NCI-H2107 treated with DMSO at 0.1 percent for 48 hours (cell line): ENCODE measurements at regions not wholly inside any gene's neighbourhood (a gene's known extent, or its start where the extent isn't known, plus 50 kb on each side); places are given as distances from the start of the nearest gene placed in this dataset.

Source experiments
- DNase-seq: peaks from one replicate; lab custom pipeline; 2025; ENCODE audit not compliant: unreplicated experiment; lab: John Stamatoyannopoulos, UW

DNA sequence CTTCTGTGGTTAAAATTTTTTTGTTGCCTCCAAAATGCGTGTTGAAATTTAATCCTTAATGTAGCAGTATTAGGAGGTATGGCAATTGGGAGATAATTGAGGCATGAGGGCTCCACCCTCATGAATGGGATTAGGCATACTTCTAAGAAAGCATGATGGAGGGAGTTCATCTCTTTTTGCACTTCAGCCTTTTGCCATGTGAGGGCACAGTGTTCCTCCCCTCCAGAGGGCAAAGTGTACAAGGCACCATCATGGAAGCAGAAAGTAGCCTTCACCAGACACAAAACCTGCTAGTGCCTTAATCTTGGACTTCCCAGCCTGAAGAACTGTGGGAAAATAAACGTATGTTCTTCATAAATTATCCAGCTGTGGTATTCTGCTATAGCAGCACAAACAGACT is 429.5 kb downstream of the ZIC1 start:
- no peak for DNase-seq

- DNase-seq, result no peak
These were observed 434.2 kb downstream of the ZIC1 start for GRCh38 chr3:147843331-147843730.

DNA sequence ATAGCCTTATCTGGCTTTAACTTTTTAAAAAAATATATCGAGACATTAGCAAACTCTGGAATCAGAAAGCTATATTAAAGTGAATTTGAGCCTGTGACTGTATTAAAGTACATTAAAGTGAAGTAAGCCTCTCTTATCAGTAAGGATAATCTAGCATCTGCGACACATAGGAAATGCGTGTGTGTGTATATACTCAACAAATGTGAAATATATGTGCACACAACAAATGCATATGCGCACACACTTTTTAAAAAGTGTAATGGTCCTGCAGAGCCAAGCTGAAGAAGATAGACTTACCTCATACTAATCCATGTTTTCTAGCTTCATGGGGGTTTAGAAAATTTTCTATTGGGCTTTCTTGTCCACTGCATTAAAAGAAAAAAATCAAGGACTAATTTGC is 437.1 kb downstream of the ZIC1 start:
- no peak for DNase-seq

DNA sequence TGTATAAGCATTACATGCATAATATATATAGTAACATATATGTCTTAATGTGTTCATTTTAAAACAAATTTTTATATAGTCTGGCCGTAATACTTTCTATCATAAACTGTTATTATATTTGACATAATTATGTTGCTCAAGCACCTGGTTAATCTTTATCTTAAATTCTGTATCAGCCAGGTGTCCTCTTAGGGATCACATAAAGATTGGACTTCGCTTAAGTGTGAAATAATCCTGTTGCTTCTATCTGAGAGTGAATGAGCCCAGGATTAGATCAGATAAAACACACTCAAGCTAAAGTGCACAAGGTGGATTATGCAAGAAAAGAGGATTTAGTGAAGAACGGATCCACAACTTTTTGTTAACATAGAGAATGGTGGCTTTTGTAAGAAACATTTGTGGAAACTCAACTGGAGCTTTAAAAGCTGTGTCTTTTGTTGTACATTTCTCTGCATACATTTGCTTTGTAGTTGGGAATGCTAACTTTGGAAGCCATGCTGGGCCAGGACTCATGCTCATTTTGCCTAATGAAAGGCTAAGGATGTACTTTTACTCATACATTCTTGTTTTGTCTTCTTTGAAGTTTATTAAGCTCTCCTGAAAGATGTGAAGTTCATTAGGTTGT is 437.8 kb downstream of the ZIC1 start:
- no peak for DNase-seq

GRCh38 chr3:147851062-147851461 is 441.9 kb downstream of the ZIC1 start:
- no peak for DNase-seq

DNA sequence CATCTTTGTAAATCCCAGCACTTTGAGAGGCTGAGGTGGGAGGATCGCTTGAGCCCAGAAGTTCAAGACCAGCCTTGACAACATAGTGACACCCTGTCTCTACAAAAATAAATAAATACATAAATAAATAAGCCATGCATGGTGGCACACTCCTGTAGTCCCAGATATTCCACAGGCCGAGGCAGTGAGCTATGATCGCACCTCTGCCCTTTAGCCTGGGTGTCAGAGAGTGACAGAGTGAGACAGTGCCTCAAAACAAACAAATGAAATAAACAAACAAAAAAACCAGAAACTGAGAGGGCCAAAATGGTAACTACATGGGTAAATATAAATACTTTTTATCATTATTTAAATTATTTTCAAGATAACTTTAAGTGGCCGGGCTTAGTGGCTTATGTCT is 445.4 kb downstream of the ZIC1 start:
- no peak for DNase-seq

- DNase-seq, result no peak
These were observed 455.7 kb downstream of the ZIC1 start for GRCh38 chr3:147864754-147865354.

DNA sequence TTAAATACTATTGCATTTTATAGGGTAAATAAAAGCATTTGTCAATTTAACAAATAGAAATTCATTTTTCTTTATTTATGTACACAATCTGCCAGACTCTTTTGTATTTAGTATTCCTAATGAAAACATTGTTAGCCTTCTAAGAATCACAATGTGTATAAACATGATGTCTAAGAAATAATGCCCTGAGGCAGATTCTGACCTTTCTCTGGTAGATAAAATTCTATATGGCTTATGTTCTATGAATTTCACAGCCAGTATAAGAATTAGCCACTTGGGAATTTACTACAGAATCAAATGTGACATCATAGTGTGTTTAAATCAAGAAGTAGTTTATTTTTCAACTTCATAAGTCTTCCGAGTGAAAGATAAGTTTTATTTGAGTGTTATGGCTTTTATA is 457.4 kb downstream of the ZIC1 start:
- no peak for DNase-seq

DNA sequence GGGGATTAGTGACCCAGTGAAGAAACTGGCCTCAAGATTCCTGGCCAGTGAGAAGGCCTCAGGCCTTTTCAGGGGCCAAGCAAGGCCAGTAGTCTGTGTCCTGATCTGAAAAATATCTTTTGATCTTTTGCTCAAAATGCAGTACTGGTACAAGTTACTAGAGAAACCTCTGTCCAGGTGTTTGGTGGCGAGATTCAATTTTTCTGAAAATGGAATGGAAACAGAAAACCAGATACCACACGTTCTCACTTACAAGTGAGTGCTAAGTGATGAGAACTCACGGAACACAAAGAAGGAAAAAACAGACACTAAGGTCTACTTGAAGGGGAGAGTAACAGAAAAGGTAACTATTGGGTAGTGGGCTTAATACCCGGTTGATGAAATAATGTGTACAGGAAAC is 463.4 kb downstream of the ZIC1 start:
- no peak for DNase-seq

DNA sequence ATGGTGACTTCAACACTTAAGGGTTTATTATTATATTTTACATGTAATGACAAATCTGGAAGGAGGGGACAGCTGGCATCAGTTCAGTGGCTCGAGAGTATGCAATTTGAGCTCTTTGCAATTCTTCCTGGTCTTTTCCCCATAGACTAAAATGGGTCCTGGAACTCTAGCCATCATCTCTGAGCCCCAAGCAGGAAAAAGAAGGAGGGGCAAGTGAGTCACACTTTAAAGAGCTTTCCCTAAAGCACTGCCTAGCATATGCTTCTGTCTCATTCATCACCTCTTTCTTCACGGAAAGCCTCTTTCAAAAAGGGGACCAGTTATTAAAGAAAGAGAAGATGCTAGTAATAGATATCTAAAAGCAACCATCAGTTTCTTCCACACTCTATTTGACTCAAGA is 466.3 kb downstream of the ZIC1 start:
- no peak for DNase-seq

- no peak for DNase-seq
These were observed 472.8 kb downstream of the ZIC1 start for GRCh38 chr3:147881933-147882332.

DNA sequence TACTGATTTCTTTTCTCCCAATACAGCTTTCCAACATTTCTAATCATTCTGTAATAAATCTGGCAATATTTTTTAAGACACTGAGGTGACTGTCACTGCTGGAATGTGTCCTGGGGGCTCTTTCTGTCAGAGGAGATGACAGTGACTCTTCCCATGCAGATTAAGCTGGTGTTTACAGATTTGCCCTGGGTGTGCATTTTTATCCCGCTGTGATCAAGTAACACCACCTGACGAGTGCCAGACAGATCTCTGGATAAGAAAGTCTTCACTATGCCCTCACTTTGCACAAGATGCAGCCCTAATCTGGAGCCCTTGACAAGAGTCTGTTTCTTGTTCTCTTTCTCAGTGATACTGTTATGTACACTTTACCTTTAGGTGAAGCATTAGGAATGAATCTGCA is 477.7 kb downstream of the ZIC1 start:
- DNase-seq, result no peak

DNA sequence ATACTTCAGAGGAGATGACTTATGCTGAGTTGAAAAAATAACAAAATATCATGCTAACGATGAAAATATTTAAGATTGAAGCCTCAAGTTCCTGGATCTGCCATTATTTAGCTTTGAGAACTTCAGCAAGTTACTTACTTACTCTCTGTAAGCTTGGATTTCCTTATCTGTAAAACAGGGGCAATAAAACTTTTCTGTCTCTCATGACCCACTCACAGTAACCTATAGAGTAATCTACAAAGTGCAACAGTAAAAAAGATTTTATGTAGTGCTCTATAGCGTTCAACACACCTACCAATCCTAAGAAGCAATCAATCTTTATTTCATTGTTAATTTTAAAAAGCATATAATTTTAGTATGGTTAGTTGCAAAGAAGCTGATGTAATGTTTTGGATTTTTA is 478.6 kb downstream of the ZIC1 start:
- DNase-seq, result no peak

DNA sequence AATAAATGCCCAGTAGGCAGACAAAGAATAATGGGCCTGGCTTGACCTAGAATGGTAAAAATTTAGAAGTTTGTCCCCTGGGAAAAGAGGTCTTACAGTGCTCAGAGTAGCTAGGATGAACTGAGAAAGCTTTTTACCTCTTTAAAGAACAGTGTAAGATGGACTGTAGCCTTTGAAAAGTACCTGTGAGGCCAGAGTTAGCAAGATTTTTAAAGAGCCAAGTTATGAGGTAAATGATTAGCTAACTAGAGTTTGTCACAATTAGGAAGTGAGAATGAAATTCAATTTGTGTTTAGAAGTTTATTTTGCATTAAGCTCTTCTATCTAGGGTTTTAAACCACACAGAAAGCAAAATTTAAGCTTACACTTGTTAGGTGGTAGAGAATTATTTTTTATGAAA is 480.9 kb downstream of the ZIC1 start:
- DNase-seq, result no peak

GRCh38 chr3:147895509-147895908 is 486.3 kb downstream of the ZIC1 start:
- DNase-seq, result no peak

GRCh38 chr3:147900851-147901250 is 491.7 kb downstream of the ZIC1 start:
- no peak for DNase-seq

DNA sequence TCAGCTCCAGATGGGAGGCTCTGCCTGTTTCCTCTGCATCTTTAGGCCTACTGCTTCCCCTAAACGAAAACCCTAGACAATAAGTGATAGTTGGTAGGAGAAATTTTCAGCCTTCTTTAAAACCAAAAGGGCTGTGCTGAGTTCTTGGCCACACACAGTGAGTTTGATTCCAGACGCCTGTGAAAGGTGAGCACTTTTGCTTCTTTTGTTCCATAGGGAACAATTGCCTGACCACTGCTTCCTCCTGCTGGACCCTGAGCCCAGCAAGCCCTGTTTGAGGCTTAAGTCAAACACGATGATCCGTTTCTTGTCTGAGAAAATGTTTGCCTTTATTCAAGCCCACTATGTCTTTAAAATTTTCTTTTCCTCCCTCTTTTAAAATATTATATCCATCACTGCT is 493.9 kb downstream of the ZIC1 start:
- no peak for DNase-seq

GRCh38 chr3:147904421-147904820 is 495.3 kb downstream of the ZIC1 start:
- DNase-seq, result no peak

- no peak for DNase-seq
These were observed 497.1 kb downstream of the ZIC1 start for GRCh38 chr3:147906285-147906684.

- no peak for DNase-seq
These were observed 505.4 kb downstream of the ZIC1 start for GRCh38 chr3:147914532-147914931.

DNA sequence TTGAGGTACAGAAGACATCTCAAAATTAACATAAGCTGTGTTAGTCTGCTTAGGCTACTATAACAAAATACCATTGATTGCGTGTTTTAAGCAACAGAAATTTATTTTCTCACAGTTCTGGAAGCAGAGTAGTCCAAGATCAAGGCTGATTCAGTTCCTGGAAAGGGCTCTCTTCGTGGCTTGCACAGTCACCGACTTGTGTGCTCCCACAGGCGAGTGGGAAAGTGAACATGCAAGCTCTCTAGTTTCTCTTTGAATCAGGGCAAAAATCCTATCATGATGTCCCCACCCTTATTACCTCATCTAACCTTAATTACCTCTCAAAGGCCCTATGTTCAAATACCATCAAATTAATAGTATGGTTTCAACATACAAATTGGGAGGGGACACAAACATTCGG is 505.9 kb downstream of the ZIC1 start:
- DNase-seq, result no peak

DNA sequence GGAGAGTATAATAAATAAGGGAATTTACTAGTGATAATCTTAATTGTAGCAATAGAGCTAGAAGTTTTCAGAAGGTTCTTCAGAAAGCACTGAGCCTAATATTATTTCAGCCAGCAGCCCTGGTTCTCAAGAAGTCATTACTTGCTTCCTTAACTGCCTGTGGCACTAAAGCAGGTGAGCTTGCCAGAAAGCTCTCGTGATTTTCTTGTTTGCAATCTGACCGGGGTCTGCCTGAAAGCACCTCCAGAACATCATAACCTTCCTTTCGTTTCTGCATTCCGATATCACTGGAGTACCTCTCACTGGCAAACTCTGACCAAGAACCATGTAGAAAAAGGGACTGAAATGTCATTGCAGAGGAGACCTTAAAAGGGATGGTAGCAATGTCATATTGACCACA is 510.3 kb downstream of the ZIC1 start:
- DNase-seq, result no peak

DNA sequence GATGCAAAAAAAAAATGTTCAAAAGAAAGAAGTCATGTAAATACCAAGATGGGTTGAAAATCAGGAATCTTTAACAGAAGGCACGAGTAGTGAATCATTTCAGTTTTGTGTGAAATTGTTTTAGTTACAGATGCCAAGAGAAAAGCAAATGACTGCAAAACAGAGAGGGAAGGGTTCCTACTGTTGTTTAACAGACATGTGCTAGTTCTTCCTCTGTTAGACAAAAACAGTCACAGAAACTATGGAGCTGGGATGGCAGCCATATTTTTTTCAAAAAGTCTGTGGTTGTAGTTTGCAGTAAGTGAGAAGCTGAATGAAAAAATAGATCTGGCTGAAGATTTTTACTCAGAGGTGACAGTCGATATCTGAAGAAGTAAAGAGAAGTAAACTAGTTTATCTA is 511.9 kb downstream of the ZIC1 start:
- no peak for DNase-seq
